ENCODE measurements at regions not wholly inside any gene's neighbourhood (a gene's known extent, or its start where the extent isn't known, plus 50 kb on each side); places are given as distances from the start of the nearest gene placed in this dataset.
A peak's percentile ranks its signal among the peaks of the same experiment; 100 is the strongest.

DNA sequence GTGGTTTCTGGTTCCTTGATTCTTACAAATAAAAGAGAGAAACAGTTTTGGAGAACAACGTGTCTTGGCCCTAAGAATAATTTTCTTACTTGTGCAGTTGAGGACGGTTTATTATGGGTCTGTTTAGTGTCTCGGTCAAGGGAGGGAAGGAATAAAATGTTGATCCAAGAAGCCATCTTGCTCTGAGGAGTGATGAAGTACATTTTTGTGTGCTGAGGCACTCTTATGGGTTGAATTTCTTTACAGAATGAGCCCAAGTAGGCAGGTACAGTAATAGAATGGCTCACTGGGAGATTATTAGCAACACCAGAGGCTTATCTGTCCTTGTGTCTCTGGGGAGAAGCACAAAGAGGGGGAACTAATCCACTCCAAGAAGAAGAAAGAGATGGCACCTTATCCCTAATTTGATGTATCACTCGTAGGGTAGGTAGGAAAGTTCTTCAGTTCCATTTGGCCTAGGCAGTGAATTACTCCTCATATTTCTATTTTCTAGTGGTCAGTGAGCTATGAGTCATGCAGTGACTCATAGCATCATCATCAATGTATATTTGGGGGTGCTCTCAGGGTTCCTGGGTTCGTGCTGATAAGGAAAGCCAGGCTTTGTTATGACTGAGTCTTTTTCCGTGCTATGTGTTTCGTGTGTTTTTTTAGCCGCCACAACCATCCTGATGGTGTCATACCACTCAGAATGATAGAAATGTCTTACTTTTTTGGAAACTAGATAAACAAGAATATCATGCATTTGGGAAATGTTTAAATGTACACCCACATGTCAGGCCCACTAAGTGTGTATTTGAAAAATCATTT lies 250.1 kb upstream of the CTAGE1 start:
- TF ChIP-seq, protein P1, sequence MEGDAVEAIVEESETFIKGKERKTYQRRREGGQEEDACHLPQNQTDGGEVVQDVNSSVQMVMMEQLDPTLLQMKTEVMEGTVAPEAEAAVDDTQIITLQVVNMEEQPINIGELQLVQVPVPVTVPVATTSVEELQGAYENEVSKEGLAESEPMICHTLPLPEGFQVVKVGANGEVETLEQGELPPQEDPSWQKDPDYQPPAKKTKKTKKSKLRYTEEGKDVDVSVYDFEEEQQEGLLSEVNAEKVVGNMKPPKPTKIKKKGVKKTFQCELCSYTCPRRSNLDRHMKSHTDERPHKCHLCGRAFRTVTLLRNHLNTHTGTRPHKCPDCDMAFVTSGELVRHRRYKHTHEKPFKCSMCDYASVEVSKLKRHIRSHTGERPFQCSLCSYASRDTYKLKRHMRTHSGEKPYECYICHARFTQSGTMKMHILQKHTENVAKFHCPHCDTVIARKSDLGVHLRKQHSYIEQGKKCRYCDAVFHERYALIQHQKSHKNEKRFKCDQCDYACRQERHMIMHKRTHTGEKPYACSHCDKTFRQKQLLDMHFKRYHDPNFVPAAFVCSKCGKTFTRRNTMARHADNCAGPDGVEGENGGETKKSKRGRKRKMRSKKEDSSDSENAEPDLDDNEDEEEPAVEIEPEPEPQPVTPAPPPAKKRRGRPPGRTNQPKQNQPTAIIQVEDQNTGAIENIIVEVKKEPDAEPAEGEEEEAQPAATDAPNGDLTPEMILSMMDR (IDR thresholded peaks at IDR 0.05; ENCODE audit: low read depth, low read length) = no peak
- no peak overlapping the region for H3K4me3 ChIP-seq (replicated peaks in 1 of 2; ENCODE audit: low read depth in 2 of 2, low read length in 2 of 2)
- DNase-seq (ENCODE audit: low read depth in 2 of 2) = peak; percentile 84 to 95

DNA sequence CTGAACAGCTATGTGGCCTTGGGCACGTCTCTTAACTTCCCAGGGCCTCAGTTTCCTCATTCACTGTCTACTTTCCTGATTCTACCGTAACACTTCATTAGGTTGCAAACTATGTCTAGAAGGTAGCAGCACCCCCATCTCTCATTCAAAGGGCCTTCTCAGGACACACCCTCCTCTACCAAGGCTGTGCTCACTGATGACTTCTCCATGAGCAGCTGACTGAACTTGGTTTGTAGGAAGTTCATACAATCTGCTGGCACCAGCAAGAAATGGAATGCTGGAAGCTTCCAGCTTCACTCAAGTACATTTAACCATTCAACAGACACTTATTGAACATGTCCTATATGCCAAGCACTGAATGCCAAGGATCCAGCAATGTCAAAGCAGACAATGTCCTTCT lies 250.8 kb upstream of the CTAGE1 start:
- TF ChIP-seq, protein P1 (IDR thresholded peaks at IDR 0.05; ENCODE audit: low read depth, low read length) = no peak
- no peak overlapping the region for H3K4me3 ChIP-seq (replicated peaks in 1 of 2; ENCODE audit: low read depth in 2 of 2, low read length in 2 of 2)
- peak; percentile 28 to 51 for DNase-seq (ENCODE audit: low read depth in 2 of 2)

DNA sequence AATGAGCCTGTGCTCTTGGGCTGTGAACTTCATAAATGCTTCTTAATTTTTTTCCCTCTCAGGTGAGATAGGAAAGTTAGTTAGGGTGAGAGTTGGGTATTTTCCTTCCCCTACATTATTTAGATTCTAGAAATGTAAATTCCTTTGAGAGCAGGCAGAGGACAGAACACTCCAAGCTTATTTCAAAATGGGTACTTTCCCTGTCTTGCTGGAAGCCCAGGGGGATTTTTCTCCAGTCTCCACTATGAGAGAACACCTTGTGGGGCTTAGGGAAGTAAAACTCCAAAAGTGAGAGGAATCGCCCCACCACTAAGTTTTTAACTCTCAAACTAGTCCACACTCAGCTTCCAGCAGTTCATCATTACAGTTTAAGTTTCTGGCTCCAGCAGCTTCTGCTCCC lies 253.2 kb upstream of the CTAGE1 start:
- TF ChIP-seq, protein P1 (IDR thresholded peaks at IDR 0.05; ENCODE audit: low read depth, low read length) = no peak
- DNase-seq (ENCODE audit: low read depth in 2 of 2) = peak in 1 of 2 donors; percentile 60
- no peak overlapping the region for H3K4me3 ChIP-seq (replicated peaks in 1 of 2; ENCODE audit: low read depth in 2 of 2, low read length in 2 of 2)

DNA sequence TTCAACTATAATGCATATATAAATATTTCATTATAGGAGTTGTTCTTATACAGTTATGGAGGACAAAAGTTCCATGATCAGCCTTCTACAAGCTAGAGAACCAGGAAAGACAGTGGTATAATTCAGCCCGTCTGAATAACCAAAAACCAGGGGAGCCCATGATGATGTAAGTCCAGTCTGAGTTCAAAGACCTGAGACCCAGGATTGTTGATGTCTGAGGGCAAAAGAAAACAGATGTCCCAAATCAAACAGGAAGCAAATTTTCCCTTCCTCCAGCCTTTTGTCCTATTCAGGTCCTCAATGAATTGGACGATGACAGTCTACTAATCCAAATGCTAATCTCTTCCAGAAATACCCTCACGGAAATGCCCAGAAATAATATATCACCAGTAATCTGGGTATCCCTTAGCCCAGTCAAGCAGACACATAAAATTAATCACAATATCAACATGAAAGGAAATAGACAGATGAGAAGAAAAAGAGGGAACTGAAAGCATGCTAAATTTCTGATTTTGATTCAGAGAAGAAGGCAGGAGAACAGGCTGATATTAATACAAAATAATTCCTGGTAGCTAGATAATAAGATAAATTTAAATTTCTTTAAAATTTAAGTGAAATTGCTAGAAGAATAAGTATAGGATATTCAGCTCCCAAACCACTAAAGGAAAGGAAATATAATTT lies 255.6 kb upstream of the CTAGE1 start:
- no peak overlapping the region for H3K4me3 ChIP-seq (replicated peaks in 1 of 2; ENCODE audit: low read depth in 2 of 2, low read length in 2 of 2)
- DNase-seq (ENCODE audit: low read depth in 2 of 2) = no peak
- TF ChIP-seq, protein P1 (IDR thresholded peaks at IDR 0.05; ENCODE audit: low read depth, low read length) = no peak

DNA sequence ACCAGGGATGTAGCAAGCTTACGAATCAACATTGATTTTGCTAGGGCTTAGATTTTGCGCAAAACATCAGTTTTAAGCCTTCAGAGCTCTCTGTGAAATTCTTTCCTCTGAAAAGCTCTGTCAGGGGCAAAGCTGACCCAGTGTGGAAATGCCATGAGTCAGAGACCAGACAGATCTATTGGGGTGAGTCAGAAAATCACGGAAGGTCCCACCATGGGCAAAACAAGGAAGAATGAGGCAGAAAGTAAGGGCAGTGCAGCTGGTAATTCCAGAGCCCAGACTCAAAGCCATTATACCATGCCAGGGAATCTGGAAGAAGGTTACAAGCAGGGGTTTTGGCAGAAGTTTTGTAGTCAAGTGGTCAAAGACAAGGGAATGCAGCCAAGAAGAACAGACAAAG lies 256.6 kb upstream of the CTAGE1 start:
- H3K4me3 ChIP-seq (replicated peaks in 1 of 2; ENCODE audit: low read depth in 2 of 2, low read length in 2 of 2) = no peak overlapping the region
- TF ChIP-seq, protein P1 (IDR thresholded peaks at IDR 0.05; ENCODE audit: low read depth, low read length) = no peak
- peak; percentile 88 to 95 for DNase-seq (ENCODE audit: low read depth in 2 of 2)

DNA sequence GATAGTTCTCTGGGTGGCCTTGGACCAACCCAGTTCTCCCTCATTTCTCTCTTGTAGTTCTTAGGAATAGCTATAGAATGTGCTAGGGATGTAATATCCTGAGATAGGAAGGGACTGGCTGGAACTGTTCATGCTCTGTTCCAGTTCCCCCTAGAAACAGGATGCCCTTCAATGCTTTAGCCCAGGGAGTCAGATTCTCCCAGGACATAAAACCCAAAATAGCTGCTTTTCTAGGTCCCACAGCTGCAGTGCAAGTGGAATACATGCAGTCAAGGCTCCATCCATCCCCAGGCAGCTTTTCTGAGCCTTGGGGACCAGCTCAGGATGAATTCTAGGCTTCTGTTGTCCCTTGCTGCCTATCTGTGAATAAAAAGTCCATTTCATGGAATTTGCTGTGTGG lies 257.3 kb upstream of the CTAGE1 start:
- TF ChIP-seq, protein P1 (IDR thresholded peaks at IDR 0.05; ENCODE audit: low read depth, low read length) = no peak
- DNase-seq (ENCODE audit: low read depth in 2 of 2) = no peak
- H3K4me3 ChIP-seq (replicated peaks in 1 of 2; ENCODE audit: low read depth in 2 of 2, low read length in 2 of 2) = no peak overlapping the region

All from cardiac fibroblast (primary cell).